H9 (cell line): ENCODE measurements at regions not wholly inside any gene's neighbourhood (a gene's known extent, or its start where the extent isn't known, plus 50 kb on each side); places are given as distances from the start of the nearest gene placed in this dataset.

Source experiments
- DNase-seq: peaks from one replicate; pipeline ENCODE4 v3.0.0-alpha.2; 2017
- H2AFZ ChIP-seq: one replicate; pipeline ENCODE4 v1.6.1; 2013; ENCODE audit warnings: mild to moderate bottlenecking, low read length, control low read depth, moderate library complexity
- H2AK5ac ChIP-seq: 2 replicates; pipeline ENCODE4 v1.6.1; 2013; ENCODE audit warnings: low read length, control low read depth, mixed read lengths; ENCODE audit not compliant: insufficient read length
- H2BK120ac ChIP-seq: one replicate; pipeline ENCODE4 v1.6.1; 2013; ENCODE audit warnings: low read depth, mild to moderate bottlenecking, low read length, control low read depth, inconsistent platforms; ENCODE audit not compliant: poor library complexity, severe bottlenecking
- H2BK12ac ChIP-seq: 2 replicates; pipeline ENCODE4 v1.6.1; 2013; ENCODE audit warnings: low read length, control low read depth, mixed read lengths, low read depth; ENCODE audit not compliant: insufficient read length
- H2BK15ac ChIP-seq: 2 replicates; pipeline ENCODE4 v1.6.1; 2013; ENCODE audit warnings: low read depth, low read length, control low read depth
- H2BK20ac ChIP-seq: one replicate; pipeline ENCODE4 v1.6.1; 2013; ENCODE audit warnings: low read depth, mild to moderate bottlenecking, low read length, control low read depth, inconsistent platforms; ENCODE audit not compliant: poor library complexity, severe bottlenecking
- H2BK5ac ChIP-seq: 2 replicates; pipeline ENCODE4 v1.6.1; 2013; ENCODE audit warnings: low read length, control low read depth, mixed read lengths; ENCODE audit not compliant: insufficient read length
- H3K14ac ChIP-seq: 2 replicates; pipeline ENCODE4 v1.6.1; 2013; ENCODE audit warnings: low read length, control low read depth; ENCODE audit not compliant: insufficient read depth
- H3K18ac ChIP-seq: 2 replicates; pipeline ENCODE4 v1.6.1; 2013; ENCODE audit warnings: low read depth, mild to moderate bottlenecking, mixed read lengths, low read length, control low read depth; ENCODE audit not compliant: insufficient read length
- H3K23ac ChIP-seq: 2 replicates; pipeline ENCODE4 v1.6.1; 2013; ENCODE audit warnings: low read length, control low read depth, mixed read lengths, low read depth; ENCODE audit not compliant: insufficient read length
- H3K23me2 ChIP-seq: 2 replicates; pipeline ENCODE4 v1.6.1; 2013; ENCODE audit warnings: low read depth, mild to moderate bottlenecking, mixed read lengths, low read length, control low read depth; ENCODE audit not compliant: insufficient read length, poor library complexity, severe bottlenecking
- H3K27ac ChIP-seq: 2 replicates; pipeline ENCODE4 v1.5.1; 2013; ENCODE audit warnings: low read length, control low read depth, mixed read lengths, low read depth; ENCODE audit not compliant: insufficient read length
- H3K27me3 ChIP-seq: 2 replicates; pipeline ENCODE4 v1.6.1; 2013; ENCODE audit warnings: low read length, control low read depth, inconsistent platforms; ENCODE audit not compliant: insufficient read depth
- H3K4ac ChIP-seq: 2 replicates; pipeline ENCODE4 v1.6.1; 2013; ENCODE audit warnings: low read depth, mild to moderate bottlenecking, control low read depth, inconsistent platforms, low read length, moderate library complexity
- H3K4me1 ChIP-seq: 2 replicates; pipeline ENCODE4 v1.6.1; 2013; ENCODE audit warnings: low read length, control low read depth, inconsistent platforms; ENCODE audit not compliant: insufficient read depth
- H3K4me2 ChIP-seq: 2 replicates; pipeline ENCODE4 v1.6.1; 2013; ENCODE audit warnings: low read length, control low read depth, mixed read lengths; ENCODE audit not compliant: insufficient read length, insufficient read depth
- H3K56ac ChIP-seq: 2 replicates; pipeline ENCODE4 v1.6.1; 2013; ENCODE audit warnings: low read depth, mild to moderate bottlenecking, mixed read lengths, low read length, control low read depth; ENCODE audit not compliant: insufficient read length
- H3K79me1 ChIP-seq: 2 replicates; pipeline ENCODE4 v1.6.1; 2013; ENCODE audit warnings: low read depth, mild to moderate bottlenecking, moderate library complexity, low read length, control low read depth, inconsistent platforms; ENCODE audit not compliant: insufficient read depth, poor library complexity, severe bottlenecking
- H3K79me2 ChIP-seq: 2 replicates; pipeline ENCODE4 v1.6.1; 2013; ENCODE audit warnings: low read length, control low read depth, inconsistent platforms; ENCODE audit not compliant: insufficient read depth
- H3K9ac ChIP-seq: 2 replicates; pipeline ENCODE4 v1.6.1; 2013; ENCODE audit warnings: low read length, control low read depth, mixed read lengths; ENCODE audit not compliant: insufficient read length; ENCODE audit errors: extremely low read depth
- H3K9me3 ChIP-seq: one replicate; pipeline ENCODE4 v1.6.1; 2013; ENCODE audit warnings: low read depth, low read length, inconsistent platforms; ENCODE audit not compliant: control insufficient read depth
- H3T11ph ChIP-seq: one replicate; pipeline ENCODE4 v1.6.1; 2013; ENCODE audit warnings: mild to moderate bottlenecking, low read length, control low read depth, inconsistent platforms
- H4K20me1 ChIP-seq: one replicate; pipeline ENCODE4 v1.6.1; 2013; ENCODE audit not compliant: control insufficient read depth, insufficient read length, insufficient read depth
- H4K5ac ChIP-seq: 2 replicates; pipeline ENCODE4 v1.6.1; 2013; ENCODE audit warnings: low read depth, mild to moderate bottlenecking, mixed read lengths, low read length, control low read depth; ENCODE audit not compliant: insufficient read length
- H4K8ac ChIP-seq: replicated peaks from 2 replicates; pipeline ENCODE4 v1.6.1; 2013; ENCODE audit warnings: low read length, control low read depth, mixed read lengths, low read depth; ENCODE audit not compliant: insufficient read length
- H4K91ac ChIP-seq: 2 replicates; pipeline ENCODE4 v1.6.1; 2013; ENCODE audit warnings: low read depth, mild to moderate bottlenecking, moderate library complexity, mixed read lengths, low read length, control low read depth; ENCODE audit not compliant: insufficient read length
- H3K27ac Mint-ChIP-seq, 3 experiments: 2 replicates in 2 of 3; 3 replicates in 1 of 3; pipeline ENCODE4 v1.8.0; 2020 to 2021; ENCODE audit warnings: mixed read lengths in 3 of 3, mild to moderate bottlenecking in 1 of 3, moderate library complexity in 1 of 3
- H3K27me3 Mint-ChIP-seq: 2 replicates; pipeline ENCODE4 v1.8.0; 2021; ENCODE audit warnings: low read depth, mild to moderate bottlenecking, moderate library complexity, mixed read lengths
- H3K36me3 Mint-ChIP-seq, 3 experiments: 2 replicates in 2 of 3; 3 replicates in 1 of 3; pipeline ENCODE4 v1.8.0; 2020 to 2021; ENCODE audit warnings: low read depth in 3 of 3, mixed read lengths in 3 of 3; ENCODE audit not compliant: insufficient read depth in 1 of 3
- H3K4me1 Mint-ChIP-seq, 2 experiments: 2 replicates each; pipeline ENCODE4 v1.8.0; 2020; ENCODE audit warnings: mixed read lengths in 2 of 2
- H3K4me3 Mint-ChIP-seq, 2 experiments: 2 replicates in 1 of 2; 3 replicates in 1 of 2; pipeline ENCODE4 v1.8.0; 2020 to 2021; ENCODE audit warnings: mild to moderate bottlenecking in 2 of 2, mixed read lengths in 2 of 2, moderate library complexity in 1 of 2
- H3K9me3 Mint-ChIP-seq, 2 experiments: 2 replicates in 1 of 2; 3 replicates in 1 of 2; pipeline ENCODE4 v1.8.0; 2020; ENCODE audit warnings: mild to moderate bottlenecking in 2 of 2, mixed read lengths in 2 of 2, moderate library complexity in 1 of 2
- CTCF ChIP-seq: fragments of 200-600 bp; sonication (generic); conservative IDR thresholded peaks from 3 replicates; pipeline ENCODE4 v1.8.0; 2021; ENCODE audit warnings: antibody characterized with exemption, mild to moderate bottlenecking
- WGBS: extraction: QIAGEN DNeasy Blood & Tissue Kit; methylation state at CpG from one replicate; pipeline ENCODE4 v1.1.7; 2013; ENCODE audit warnings: missing lambda C conversion rate, low lambda C conversion rate, mixed read lengths; ENCODE audit not compliant: insufficient read length; ENCODE audit errors: extremely low coverage; 5-methylcytosine and 5-hydroxymethylcytosine counted together

GRCh38 chr6:135703621-135704020 is 147.9 kb upstream of the PDE7B start:
- Histone ChIP-seq H3T11ph (no peak overlapping the region), H4K8ac (no peak overlapping the region), H3K4me1 (no peaks in the 10 kb centered on the region), H2BK20ac (no peak overlapping the region), H2BK5ac (no peak overlapping the region), H2AK5ac (no peak overlapping the region), H4K91ac (no peak overlapping the region), H2BK12ac (no peak overlapping the region), H3K14ac (no peak overlapping the region), H4K5ac (no peak overlapping the region), H3K18ac (no peak overlapping the region), H3K23me2 (no peaks in the 10 kb centered on the region), H3K23ac (no peak overlapping the region), H3K79me1 (no peaks in the 10 kb centered on the region), H3K27ac (no peak overlapping the region), H2BK15ac (no peak overlapping the region), H3K4me2 (no peak overlapping the region), H3K9ac (no peak overlapping the region), H3K79me2 (no peaks in the 10 kb centered on the region), H4K20me1 (no peaks in the 10 kb centered on the region), H3K56ac (no peak overlapping the region), H2BK120ac (no peak overlapping the region), H2AFZ (no peak overlapping the region), H3K4ac (no peak overlapping the region), H3K27me3 (no peaks in the 10 kb centered on the region), H3K9me3 (no peaks in the 10 kb centered on the region)
- H3K9me3 Mint-ChIP-seq: no peaks in the 10 kb centered on the region; a peak in 1 of 5 replicates
- TF ChIP-seq CTCF: no peak
- no peaks in the 10 kb centered on the region for H3K27me3 Mint-ChIP-seq
- H3K36me3 Mint-ChIP-seq: no peaks in the 10 kb centered on the region
- no peak overlapping the region for H3K4me3 Mint-ChIP-seq
- no peak overlapping the region; a peak in 1 of 7 replicates for H3K27ac Mint-ChIP-seq
- WGBS: no CpG with 5 or more reads among the region's 3 CpGs
- H3K4me1 Mint-ChIP-seq: no peaks in the 10 kb centered on the region
- DNase-seq: no peak
